Astrocyte (in vitro differentiated cells and primary cell): ENCODE measurements at regions not wholly inside any gene's neighbourhood (a gene's known extent, or its start where the extent isn't known, plus 50 kb on each side); places are given as distances from the start of the nearest gene placed in this dataset.

Source experiments
- EZH2 ChIP-seq: IDR thresholded peaks from 2 replicates; pipeline ENCODE4 v1.6.1; 2012; ENCODE audit warnings: mild to moderate bottlenecking, low read length, inconsistent platforms; ENCODE audit not compliant: insufficient read depth
- TF ChIP-seq, protein P1 (sequence below): IDR thresholded peaks from 2 replicates; pipeline ENCODE4 v1.5.1; 2011; ENCODE audit warnings: low read depth, mild to moderate bottlenecking, inconsistent platforms, low read length, moderate library complexity; ENCODE audit not compliant: insufficient read depth

DNA sequence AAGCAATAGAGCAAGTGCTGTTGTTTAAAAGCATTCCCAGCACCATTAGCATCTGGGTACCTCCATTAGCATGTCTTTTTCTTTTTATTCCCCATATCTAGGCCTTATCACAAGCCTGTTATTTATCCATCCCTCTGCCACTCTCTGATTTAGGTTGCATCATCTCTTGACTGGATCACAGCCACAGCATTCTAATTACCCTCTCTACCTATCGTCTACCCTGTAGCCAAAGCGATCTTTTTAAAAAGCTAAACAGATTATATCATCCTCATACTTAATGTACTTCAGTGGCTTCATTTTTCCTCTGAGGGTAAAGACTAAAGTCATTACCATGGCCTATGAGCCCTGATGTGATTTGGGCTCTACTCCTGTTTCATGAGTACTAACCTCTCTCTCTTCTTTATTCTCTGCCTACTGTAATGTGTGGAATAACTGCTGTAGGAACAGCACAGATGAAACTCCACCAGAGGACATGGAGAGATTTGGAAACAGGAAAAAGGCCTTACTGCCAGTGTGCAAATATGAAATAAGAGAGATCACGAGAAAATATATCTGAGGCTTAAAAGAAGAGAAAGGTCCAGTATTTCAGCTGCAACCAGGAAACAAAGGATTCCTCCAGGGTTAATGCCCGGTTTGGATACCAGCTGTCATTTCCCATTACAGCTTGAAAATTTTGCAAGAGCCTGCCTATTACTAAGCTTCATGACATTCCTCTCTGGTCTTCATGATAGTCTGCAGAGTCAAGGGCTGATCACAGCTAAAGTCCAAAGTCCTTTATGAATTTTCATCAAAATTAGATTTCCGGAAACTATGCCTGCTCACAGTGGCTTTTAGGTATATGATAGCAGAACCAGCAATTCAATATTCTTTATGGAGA lies 422.5 kb upstream of the PDE3A start:
- TF ChIP-seq, protein P1, sequence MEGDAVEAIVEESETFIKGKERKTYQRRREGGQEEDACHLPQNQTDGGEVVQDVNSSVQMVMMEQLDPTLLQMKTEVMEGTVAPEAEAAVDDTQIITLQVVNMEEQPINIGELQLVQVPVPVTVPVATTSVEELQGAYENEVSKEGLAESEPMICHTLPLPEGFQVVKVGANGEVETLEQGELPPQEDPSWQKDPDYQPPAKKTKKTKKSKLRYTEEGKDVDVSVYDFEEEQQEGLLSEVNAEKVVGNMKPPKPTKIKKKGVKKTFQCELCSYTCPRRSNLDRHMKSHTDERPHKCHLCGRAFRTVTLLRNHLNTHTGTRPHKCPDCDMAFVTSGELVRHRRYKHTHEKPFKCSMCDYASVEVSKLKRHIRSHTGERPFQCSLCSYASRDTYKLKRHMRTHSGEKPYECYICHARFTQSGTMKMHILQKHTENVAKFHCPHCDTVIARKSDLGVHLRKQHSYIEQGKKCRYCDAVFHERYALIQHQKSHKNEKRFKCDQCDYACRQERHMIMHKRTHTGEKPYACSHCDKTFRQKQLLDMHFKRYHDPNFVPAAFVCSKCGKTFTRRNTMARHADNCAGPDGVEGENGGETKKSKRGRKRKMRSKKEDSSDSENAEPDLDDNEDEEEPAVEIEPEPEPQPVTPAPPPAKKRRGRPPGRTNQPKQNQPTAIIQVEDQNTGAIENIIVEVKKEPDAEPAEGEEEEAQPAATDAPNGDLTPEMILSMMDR: no peak
- TF ChIP-seq EZH2: no peak
